BLaER1 treated with 17β-estradiol and CSF1 and Interleukin-3, amounts not matched to agents 10 nM and 100 nM (cell line): ENCODE measurements at regions not wholly inside any gene's neighbourhood (a gene's known extent, or its start where the extent isn't known, plus 50 kb on each side); places are given as distances from the start of the nearest gene placed in this dataset.

Source experiments
- H3K27ac ChIP-seq, 11 experiments: shearing (Covaris generic); formaldehyde crosslinking; 2 replicates each; pipeline ENCODE4 v1.8.1; 2022
- H3K27me3 ChIP-seq, 11 experiments: shearing (Covaris generic); formaldehyde crosslinking; 2 replicates each; pipeline ENCODE4 v1.8.1; 2022
- H3K36me3 ChIP-seq, 11 experiments: shearing (Covaris generic); formaldehyde crosslinking; 2 replicates each; pipeline ENCODE4 v1.8.1; 2022
- H3K4me1 ChIP-seq, 10 experiments: shearing (Covaris generic); formaldehyde crosslinking; 2 replicates each; pipeline ENCODE4 v1.8.1; 2022
- H3K4me2 ChIP-seq, 11 experiments: shearing (Covaris generic); formaldehyde crosslinking; 2 replicates each; pipeline ENCODE4 v1.8.1; 2022
- H3K4me3 ChIP-seq, 10 experiments: shearing (Covaris generic); formaldehyde crosslinking; 2 replicates each; pipeline ENCODE4 v1.8.1; 2022
- H3K9ac ChIP-seq, 11 experiments: shearing (Covaris generic); formaldehyde crosslinking; 2 replicates each; pipeline ENCODE4 v1.8.1; 2022
- H3K9me3 ChIP-seq, 11 experiments: shearing (Covaris generic); formaldehyde crosslinking; replicated peaks in 1 of 11; 2 replicates each; pipeline ENCODE4 v1.8.1; 2022
- H4K20me1 ChIP-seq, 11 experiments: shearing (Covaris generic); formaldehyde crosslinking; 2 replicates each; pipeline ENCODE4 v1.8.1; 2022
- Cebpa-rat ChIP-seq, 11 experiments: shearing (Covaris generic); IDR thresholded peaks; 2 replicates each; pipeline ENCODE4 v1.8.1; 2022

DNA sequence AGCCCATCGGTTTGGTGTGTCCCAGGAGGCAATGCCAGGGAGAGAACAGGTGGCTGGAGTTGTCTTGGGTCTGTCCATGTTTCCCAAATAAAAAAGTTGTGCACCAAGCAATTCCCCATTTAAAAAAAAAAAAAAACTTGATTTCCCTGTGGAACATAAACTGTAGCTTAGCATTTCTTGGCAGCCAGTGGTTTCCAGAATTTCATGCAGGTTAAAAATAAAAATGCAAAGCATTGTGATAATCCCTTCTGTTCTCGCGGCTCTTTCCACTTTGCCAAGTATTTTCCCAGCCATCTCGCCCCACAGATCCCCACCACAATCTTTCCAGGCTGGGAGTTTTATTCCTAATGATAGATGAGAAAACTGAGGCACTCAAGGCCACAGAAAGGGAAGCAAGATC, 51.4 kb upstream of the MSX1 start:
- TF ChIP-seq Cebpa-rat (IDR thresholded peaks at IDR 0.05): no peak
- Histone ChIP-seq H3K9me3 (peaks cover 49 to 78% (median 67%) of the 10 kb centered on the region in 11 experiments), H3K36me3 (peaks cover 0 to 16% (median 0%) of the 10 kb centered on the region in 11 experiments; a peak in 2 of 22 replicates), H3K27me3 (no peaks in the 10 kb centered on the region), H3K27ac (no peak overlapping the region), H3K9ac (no peak overlapping the region), H4K20me1 (no peaks in the 10 kb centered on the region), H3K4me1 (peaks cover 12 to 72% (median 59%) of the 10 kb centered on the region in 10 experiments; a peak in 19 of 20 replicates), H3K4me3 (no peak overlapping the region), H3K4me2 (no peak overlapping the region)

DNA sequence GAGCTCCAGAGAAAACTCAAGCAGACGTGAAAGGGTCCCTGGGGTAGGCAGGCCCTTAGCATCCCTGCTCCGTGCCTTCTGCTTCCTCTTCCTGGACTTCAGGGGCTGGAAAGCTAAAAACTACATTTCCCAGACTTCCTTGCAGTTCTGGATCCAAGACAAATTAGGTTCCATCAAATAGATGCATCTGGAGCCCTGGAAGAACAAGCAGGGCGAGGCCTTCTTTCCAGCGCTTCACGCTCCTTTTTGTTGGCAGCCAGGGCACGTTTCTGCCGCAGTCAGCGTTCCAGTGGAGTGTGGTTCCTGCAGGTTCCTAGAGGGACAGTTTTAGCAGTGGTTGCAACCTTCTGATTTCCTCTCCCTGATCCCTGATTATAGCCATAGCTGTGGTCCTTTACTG, 53.6 kb upstream of the MSX1 start:
- Histone ChIP-seq H3K27ac (peak overlapping the region in 2 of 11 experiments; percentile 23 to 42; a peak in 4 of 22 replicates), H4K20me1 (no peaks in the 10 kb centered on the region), H3K4me3 (no peak overlapping the region; a peak in 1 of 20 replicates), H3K27me3 (no peaks in the 10 kb centered on the region), H3K4me2 (peak overlapping the region; percentile 18 to 84 (median 64); a peak in 21 of 22 replicates), H3K9me3 (peaks cover 37 to 70% (median 55%) of the 10 kb centered on the region in 11 experiments), H3K9ac (no peak overlapping the region), H3K4me1 (peaks cover 12 to 72% (median 54%) of the 10 kb centered on the region in 10 experiments; a peak in 19 of 20 replicates), H3K36me3 (peaks cover 0 to 16% (median 0%) of the 10 kb centered on the region in 11 experiments; a peak in 2 of 22 replicates)
- no peak for TF ChIP-seq Cebpa-rat (IDR thresholded peaks at IDR 0.05)

GRCh38 chr4:4803912-4804296, 55.6 kb upstream of the MSX1 start:
- Histone ChIP-seq H3K4me3 (0 out of 20 replicates have a peak overlapping the region, but pooled peaks of 1 of the 10 experiments have one; percentile 2), H3K36me3 (peaks cover 0 to 2% (median 0%) of the 10 kb centered on the region in 11 experiments; a peak in 1 of 22 replicates), H3K4me1 (peaks cover 12 to 66% (median 51%) of the 10 kb centered on the region in 10 experiments; a peak in 19 of 20 replicates), H3K9ac (no peak overlapping the region), H3K9me3 (peaks cover 17 to 65% (median 50%) of the 10 kb centered on the region in 11 experiments), H3K4me2 (peak overlapping the region in 8 of 11 experiments; percentile 25 to 84 (median 68); a peak in 14 of 22 replicates), H3K27ac (no peak overlapping the region), H4K20me1 (no peaks in the 10 kb centered on the region), H3K27me3 (no peaks in the 10 kb centered on the region)
- no peak for TF ChIP-seq Cebpa-rat (IDR thresholded peaks at IDR 0.05)

- H3K36me3 ChIP-seq: no peaks in the 10 kb centered on the region
- no peak overlapping the region for H3K9ac ChIP-seq
- H3K4me2 ChIP-seq: peak overlapping the region in 8 of 11 experiments; percentile 25 to 84 (median 68); a peak in 16 of 22 replicates
- no peaks in the 10 kb centered on the region for H4K20me1 ChIP-seq
- no peak overlapping the region for H3K27ac ChIP-seq
- peaks cover 12 to 59% (median 44%) of the 10 kb centered on the region in 11 experiments for H3K9me3 ChIP-seq
- H3K4me1 ChIP-seq: peaks cover 12 to 66% (median 51%) of the 10 kb centered on the region in 10 experiments; a peak in 19 of 20 replicates
- no peaks in the 10 kb centered on the region for H3K27me3 ChIP-seq
- H3K4me3 ChIP-seq: 0 out of 20 replicates have a peak overlapping the region, but pooled peaks of 1 of the 10 experiments have one; percentile 2
- TF ChIP-seq Cebpa-rat (IDR thresholded peaks at IDR 0.05): no peak
These were observed 56.1 kb upstream of the MSX1 start for GRCh38 chr4:4803216-4803911.

DNA sequence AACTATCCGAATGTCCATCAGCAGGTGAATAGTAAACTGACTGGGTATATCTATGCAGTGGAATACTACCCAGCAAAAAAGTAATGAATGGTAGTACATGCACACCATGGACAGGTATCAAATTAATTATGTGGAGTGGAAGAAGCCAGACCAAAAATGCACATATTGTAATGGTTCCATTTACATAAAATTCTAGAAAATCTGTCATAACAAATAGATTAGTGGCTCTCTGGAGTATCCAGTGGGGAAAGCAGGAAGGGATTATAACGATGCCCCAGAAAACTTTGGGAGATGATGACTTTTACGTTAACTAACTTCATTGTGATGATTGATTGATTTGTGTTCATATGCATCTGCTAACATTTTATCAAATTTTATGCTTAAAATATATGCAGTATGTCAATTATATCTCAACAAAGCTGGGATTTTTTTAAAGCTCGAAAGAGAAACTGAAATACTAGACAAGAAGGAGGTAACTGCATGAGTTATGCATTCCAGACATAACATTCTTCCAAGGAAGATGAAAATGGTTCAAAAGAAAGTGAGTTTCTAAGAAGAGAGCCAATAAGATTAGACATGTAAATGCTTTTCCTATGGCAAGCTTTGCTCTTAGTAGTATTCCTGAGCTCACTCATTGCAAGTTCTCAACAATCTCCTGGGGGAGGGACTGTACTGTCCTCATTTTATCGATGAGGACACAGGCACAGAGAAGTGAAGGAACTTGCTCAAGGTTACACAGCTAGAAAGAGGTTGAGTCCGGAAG, 58.6 kb upstream of the MSX1 start:
- Histone ChIP-seq H3K9me3 (peaks cover 30 to 63% (median 48%) of the 10 kb centered on the region in 11 experiments), H3K9ac (no peak overlapping the region), H3K27me3 (no peaks in the 10 kb centered on the region), H3K36me3 (no peaks in the 10 kb centered on the region), H3K27ac (no peak overlapping the region), H3K4me3 (no peak overlapping the region), H3K4me1 (peaks cover 6 to 53% (median 43%) of the 10 kb centered on the region in 10 experiments; a peak in 19 of 20 replicates), H4K20me1 (no peaks in the 10 kb centered on the region), H3K4me2 (peak overlapping the region in 9 of 11 experiments; percentile 16 to 84 (median 65); a peak in 16 of 22 replicates)
- TF ChIP-seq Cebpa-rat (IDR thresholded peaks at IDR 0.05): no peak

- TF ChIP-seq Cebpa-rat (IDR thresholded peaks at IDR 0.05): no peak
- H4K20me1 ChIP-seq: no peaks in the 10 kb centered on the region
- H3K4me2 ChIP-seq: no peak overlapping the region
- H3K27me3 ChIP-seq: no peaks in the 10 kb centered on the region
- peaks cover 0 to 7% (median 0%) of the 10 kb centered on the region in 11 experiments; a peak in 3 of 22 replicates for H3K36me3 ChIP-seq
- H3K4me3 ChIP-seq: no peak overlapping the region
- no peak overlapping the region for H3K27ac ChIP-seq
- peaks cover 68 to 93% (median 78%) of the 10 kb centered on the region in 11 experiments for H3K9me3 ChIP-seq
- no peak overlapping the region for H3K9ac ChIP-seq
- H3K4me1 ChIP-seq: peaks cover 0 to 13% (median 5%) of the 10 kb centered on the region in 10 experiments; a peak in 10 of 20 replicates
These were observed 65.0 kb upstream of the MSX1 start for GRCh38 chr4:4794421-4794820.

DNA sequence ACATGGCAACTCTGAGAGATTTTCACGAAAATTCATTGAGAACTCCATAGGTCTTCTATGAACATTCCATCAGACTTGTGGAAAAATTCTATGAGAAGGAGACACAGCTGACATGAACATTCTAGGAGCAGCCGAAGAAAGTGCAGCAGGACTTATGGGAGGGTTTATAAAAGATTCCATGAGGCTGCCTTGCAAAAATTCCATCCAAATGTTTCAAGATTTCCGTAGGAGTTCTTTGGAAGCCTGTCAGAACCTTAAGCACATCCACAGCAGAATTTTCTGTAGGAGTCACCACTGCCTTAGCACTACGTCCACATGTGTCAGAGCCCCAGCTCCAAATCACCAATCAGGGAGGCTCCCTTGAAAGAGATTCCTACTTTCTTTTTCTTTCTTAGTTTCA, 67.0 kb upstream of the MSX1 start:
- Histone ChIP-seq H3K4me2 (no peak overlapping the region), H3K9ac (no peak overlapping the region), H3K27me3 (no peaks in the 10 kb centered on the region), H3K27ac (no peak overlapping the region), H3K9me3 (peaks cover 73 to 100% (median 87%) of the 10 kb centered on the region in 11 experiments), H3K4me1 (peaks cover 0 to 13% (median 10%) of the 10 kb centered on the region in 10 experiments; a peak in 13 of 20 replicates), H3K4me3 (no peak overlapping the region), H4K20me1 (no peaks in the 10 kb centered on the region), H3K36me3 (peaks cover 0 to 18% (median 9%) of the 10 kb centered on the region in 11 experiments; a peak in 12 of 22 replicates)
- no peak for TF ChIP-seq Cebpa-rat (IDR thresholded peaks at IDR 0.05)

DNA sequence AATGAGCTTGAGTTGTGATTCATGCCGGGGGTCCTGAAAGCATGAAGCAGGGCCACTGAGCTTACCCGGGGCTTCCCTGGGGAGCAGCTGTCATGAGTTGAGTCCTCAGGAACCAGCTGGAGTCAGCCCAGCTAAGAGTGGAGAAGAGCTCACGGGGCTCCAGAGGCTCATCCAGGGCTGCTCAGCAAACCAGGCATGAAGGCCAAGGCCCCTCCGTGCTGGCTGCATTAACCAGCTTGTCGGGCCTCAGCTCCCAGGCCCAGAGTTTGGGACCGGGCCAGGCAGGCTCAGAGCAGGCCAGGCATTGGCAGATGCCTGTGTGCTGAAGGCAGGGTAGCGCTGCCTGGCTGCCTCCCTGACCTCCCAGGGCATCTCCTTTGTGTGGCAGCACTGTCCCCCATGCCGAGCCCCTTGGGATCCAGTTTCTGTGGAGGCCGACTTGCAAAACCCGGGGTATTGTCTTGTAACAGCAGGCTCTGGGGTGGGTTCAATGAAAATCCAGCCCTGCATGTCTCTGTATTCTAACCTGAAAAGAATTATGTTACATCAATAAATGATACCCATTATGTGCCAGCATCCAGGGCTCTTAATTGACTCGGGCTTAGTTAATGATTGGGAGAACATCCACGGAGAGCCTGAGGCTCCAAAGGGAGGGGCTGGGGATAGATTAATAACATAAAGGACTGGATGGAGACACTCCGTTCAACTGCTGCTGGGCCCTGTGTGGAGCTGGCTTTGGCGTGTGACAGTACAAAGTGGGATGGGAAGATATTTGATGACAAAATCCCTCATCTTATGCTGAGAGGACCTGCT, 68.0 kb upstream of the MSX1 start:
- H4K20me1 ChIP-seq: no peaks in the 10 kb centered on the region
- no peak overlapping the region; a peak in 1 of 20 replicates for H3K4me3 ChIP-seq
- peak overlapping the region in 5 of 11 experiments; percentile 5 to 25 (median 14); a peak in 2 of 22 replicates for H3K4me2 ChIP-seq

More for the DNA sequence above, 68.0 kb upstream of the MSX1 start:
- Histone ChIP-seq H3K9ac (no peak overlapping the region), H3K36me3 (peaks cover 0 to 18% (median 9%) of the 10 kb centered on the region in 11 experiments; a peak in 12 of 22 replicates), H3K27ac (no peak overlapping the region), H3K4me1 (peaks cover 9 to 20% (median 15%) of the 10 kb centered on the region in 10 experiments; a peak in 18 of 20 replicates), H3K9me3 (peaks cover 73 to 100% (median 87%) of the 10 kb centered on the region in 11 experiments), H3K27me3 (no peaks in the 10 kb centered on the region)
- no peak for TF ChIP-seq Cebpa-rat (IDR thresholded peaks at IDR 0.05)
